ENCODE measurements at regions not wholly inside any gene's neighbourhood (a gene's known extent, or its start where the extent isn't known, plus 50 kb on each side); places are given as distances from the start of the nearest gene placed in this dataset.

DNA sequence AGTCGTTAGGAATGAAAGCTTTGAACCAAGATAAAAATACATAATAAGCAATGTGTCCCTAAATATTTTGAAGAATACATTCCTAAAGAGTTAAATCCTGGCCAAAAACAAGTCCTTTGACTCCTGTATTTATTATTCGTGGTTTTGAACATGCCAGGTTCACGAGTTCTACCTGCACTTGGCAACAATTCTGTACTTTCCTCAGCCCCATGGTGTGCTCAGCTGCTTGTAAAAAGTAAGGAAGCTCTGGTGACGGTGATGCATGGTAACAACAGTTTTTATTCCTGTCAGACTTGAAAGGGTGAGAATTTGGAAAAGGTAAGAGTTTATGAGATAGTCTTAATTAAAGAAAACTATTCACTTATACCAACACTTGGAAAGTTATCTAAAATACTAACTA is 95.0 kb upstream of the KLF12 start:
- H3K36me3 ChIP-seq (replicated peaks; ENCODE audit: insufficient read depth, low read length), result no peaks in the 10 kb centered on the region
- TF ChIP-seq EZH2 (optimal IDR thresholded peaks at IDR 0.05; ENCODE audit: low read depth, low read length) (no peak), EZH2phosphoT487 (IDR thresholded peaks at IDR 0.05; ENCODE audit: low read length) (no peak)
- TF ChIP-seq, protein P1, sequence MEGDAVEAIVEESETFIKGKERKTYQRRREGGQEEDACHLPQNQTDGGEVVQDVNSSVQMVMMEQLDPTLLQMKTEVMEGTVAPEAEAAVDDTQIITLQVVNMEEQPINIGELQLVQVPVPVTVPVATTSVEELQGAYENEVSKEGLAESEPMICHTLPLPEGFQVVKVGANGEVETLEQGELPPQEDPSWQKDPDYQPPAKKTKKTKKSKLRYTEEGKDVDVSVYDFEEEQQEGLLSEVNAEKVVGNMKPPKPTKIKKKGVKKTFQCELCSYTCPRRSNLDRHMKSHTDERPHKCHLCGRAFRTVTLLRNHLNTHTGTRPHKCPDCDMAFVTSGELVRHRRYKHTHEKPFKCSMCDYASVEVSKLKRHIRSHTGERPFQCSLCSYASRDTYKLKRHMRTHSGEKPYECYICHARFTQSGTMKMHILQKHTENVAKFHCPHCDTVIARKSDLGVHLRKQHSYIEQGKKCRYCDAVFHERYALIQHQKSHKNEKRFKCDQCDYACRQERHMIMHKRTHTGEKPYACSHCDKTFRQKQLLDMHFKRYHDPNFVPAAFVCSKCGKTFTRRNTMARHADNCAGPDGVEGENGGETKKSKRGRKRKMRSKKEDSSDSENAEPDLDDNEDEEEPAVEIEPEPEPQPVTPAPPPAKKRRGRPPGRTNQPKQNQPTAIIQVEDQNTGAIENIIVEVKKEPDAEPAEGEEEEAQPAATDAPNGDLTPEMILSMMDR (IDR thresholded peaks at IDR 0.05; ENCODE audit: low read length), result no peak

GRCh38 chr13:74227476-74228158 is 93.4 kb upstream of the KLF12 start:
- Histone ChIP-seq H3K9me3 (replicated peaks; ENCODE audit: insufficient read depth, low read length) (no peaks in the 10 kb centered on the region), H3K4me2 (ENCODE audit: low read depth, low read length) (no peak overlapping the region), H3K9me2 (replicated peaks; ENCODE audit: insufficient read depth, low read length) (no peaks in the 10 kb centered on the region), H2AFZ (ENCODE audit: low read length) (no peak overlapping the region), H3K4me3 (ENCODE audit: low read length) (no peak overlapping the region), H3K4me1 (ENCODE audit: low read length) (no peaks in the 10 kb centered on the region), H3K36me3 (replicated peaks; ENCODE audit: insufficient read depth, low read length) (no peaks in the 10 kb centered on the region), H3K79me2 (ENCODE audit: low read length) (no peaks in the 10 kb centered on the region), H3K9ac (ENCODE audit: low read length) (no peak overlapping the region), H3F3A (ENCODE audit: insufficient read depth, low read length) (no peaks in the 10 kb centered on the region), H3K27me3 (replicated peaks; ENCODE audit: insufficient read depth, low read length) (no peaks in the 10 kb centered on the region), H3K27ac (ENCODE audit: low read length) (no peak overlapping the region), H4K20me1 (ENCODE audit: insufficient read depth, low read length) (no peaks in the 10 kb centered on the region)
- no peak for DNase-seq
- TF ChIP-seq EZH2phosphoT487 (IDR thresholded peaks at IDR 0.05; ENCODE audit: low read length) (no peak), EZH2 (optimal IDR thresholded peaks at IDR 0.05; ENCODE audit: low read depth, low read length) (no peak)
- TF ChIP-seq, protein P1 (IDR thresholded peaks at IDR 0.05; ENCODE audit: low read length), result no peak

More for the DNA sequence above, 95.0 kb upstream of the KLF12 start:
- H3K4me3 ChIP-seq (ENCODE audit: low read length), result no peak overlapping the region
- no peaks in the 10 kb centered on the region for H3K4me1 ChIP-seq (ENCODE audit: low read length)
- H3K9me3 ChIP-seq (replicated peaks; ENCODE audit: insufficient read depth, low read length), result no peaks in the 10 kb centered on the region
- no peaks in the 10 kb centered on the region for H3K27me3 ChIP-seq (replicated peaks; ENCODE audit: insufficient read depth, low read length)
- no peaks in the 10 kb centered on the region for H4K20me1 ChIP-seq (ENCODE audit: insufficient read depth, low read length)
- no peak overlapping the region for H2AFZ ChIP-seq (ENCODE audit: low read length)
- DNase-seq, result no peak
- no peak overlapping the region for H3K27ac ChIP-seq (ENCODE audit: low read length)
- H3F3A ChIP-seq (ENCODE audit: insufficient read depth, low read length), result no peaks in the 10 kb centered on the region
- H3K4me2 ChIP-seq (ENCODE audit: low read depth, low read length), result no peak overlapping the region
- H3K9ac ChIP-seq (ENCODE audit: low read length), result no peak overlapping the region
- no peaks in the 10 kb centered on the region for H3K79me2 ChIP-seq (ENCODE audit: low read length)
- H3K9me2 ChIP-seq (replicated peaks; ENCODE audit: insufficient read depth, low read length), result no peaks in the 10 kb centered on the region

GRCh38 chr13:74226791-74227475 is 92.7 kb upstream of the KLF12 start:
- no peak overlapping the region for H3K27ac ChIP-seq (ENCODE audit: low read length)

More at GRCh38 chr13:74226791-74227475, 92.7 kb upstream of the KLF12 start:
- TF ChIP-seq EZH2 (optimal IDR thresholded peaks at IDR 0.05; ENCODE audit: low read depth, low read length) (no peak), EZH2phosphoT487 (IDR thresholded peaks at IDR 0.05; ENCODE audit: low read length) (no peak)
- TF ChIP-seq, protein P1 (IDR thresholded peaks at IDR 0.05; ENCODE audit: low read length), result no peak
- no peak overlapping the region for H3K9ac ChIP-seq (ENCODE audit: low read length)
- no peaks in the 10 kb centered on the region for H3K9me2 ChIP-seq (replicated peaks; ENCODE audit: insufficient read depth, low read length)
- H3K4me2 ChIP-seq (ENCODE audit: low read depth, low read length), result no peak overlapping the region
- H3K4me3 ChIP-seq (ENCODE audit: low read length), result no peak overlapping the region
- H3K4me1 ChIP-seq (ENCODE audit: low read length), result no peaks in the 10 kb centered on the region
- no peaks in the 10 kb centered on the region for H4K20me1 ChIP-seq (ENCODE audit: insufficient read depth, low read length)
- no peaks in the 10 kb centered on the region for H3K36me3 ChIP-seq (replicated peaks; ENCODE audit: insufficient read depth, low read length)
- no peaks in the 10 kb centered on the region for H3K79me2 ChIP-seq (ENCODE audit: low read length)
- no peak for DNase-seq
- H3F3A ChIP-seq (ENCODE audit: insufficient read depth, low read length), result no peaks in the 10 kb centered on the region
- H2AFZ ChIP-seq (ENCODE audit: low read length), result no peak overlapping the region
- no peaks in the 10 kb centered on the region for H3K27me3 ChIP-seq (replicated peaks; ENCODE audit: insufficient read depth, low read length)
- no peaks in the 10 kb centered on the region for H3K9me3 ChIP-seq (replicated peaks; ENCODE audit: insufficient read depth, low read length)
